ENCODE measurements at regions not wholly inside any gene's neighbourhood (a gene's known extent, or its start where the extent isn't known, plus 50 kb on each side); places are given as distances from the start of the nearest gene placed in this dataset.

DNA sequence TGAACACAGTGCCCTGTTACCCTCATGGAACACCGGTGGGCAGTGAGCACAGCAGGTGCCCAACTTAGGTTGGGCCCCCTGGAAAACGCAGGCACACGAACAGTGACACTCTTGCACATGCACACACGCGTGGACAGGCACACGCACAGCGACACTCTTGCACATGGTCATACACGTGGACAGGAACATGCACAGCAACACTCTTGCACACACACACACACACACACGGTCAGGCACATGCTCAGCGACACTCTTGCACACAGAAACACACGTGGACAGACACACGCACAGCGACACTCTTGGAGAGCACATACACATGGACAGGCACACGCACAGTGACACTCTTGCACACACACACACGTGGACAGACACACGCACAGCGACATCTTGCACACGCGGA lies 559.4 kb upstream of the ADAMTS16 start (continued):
- TF ChIP-seq, protein P1, sequence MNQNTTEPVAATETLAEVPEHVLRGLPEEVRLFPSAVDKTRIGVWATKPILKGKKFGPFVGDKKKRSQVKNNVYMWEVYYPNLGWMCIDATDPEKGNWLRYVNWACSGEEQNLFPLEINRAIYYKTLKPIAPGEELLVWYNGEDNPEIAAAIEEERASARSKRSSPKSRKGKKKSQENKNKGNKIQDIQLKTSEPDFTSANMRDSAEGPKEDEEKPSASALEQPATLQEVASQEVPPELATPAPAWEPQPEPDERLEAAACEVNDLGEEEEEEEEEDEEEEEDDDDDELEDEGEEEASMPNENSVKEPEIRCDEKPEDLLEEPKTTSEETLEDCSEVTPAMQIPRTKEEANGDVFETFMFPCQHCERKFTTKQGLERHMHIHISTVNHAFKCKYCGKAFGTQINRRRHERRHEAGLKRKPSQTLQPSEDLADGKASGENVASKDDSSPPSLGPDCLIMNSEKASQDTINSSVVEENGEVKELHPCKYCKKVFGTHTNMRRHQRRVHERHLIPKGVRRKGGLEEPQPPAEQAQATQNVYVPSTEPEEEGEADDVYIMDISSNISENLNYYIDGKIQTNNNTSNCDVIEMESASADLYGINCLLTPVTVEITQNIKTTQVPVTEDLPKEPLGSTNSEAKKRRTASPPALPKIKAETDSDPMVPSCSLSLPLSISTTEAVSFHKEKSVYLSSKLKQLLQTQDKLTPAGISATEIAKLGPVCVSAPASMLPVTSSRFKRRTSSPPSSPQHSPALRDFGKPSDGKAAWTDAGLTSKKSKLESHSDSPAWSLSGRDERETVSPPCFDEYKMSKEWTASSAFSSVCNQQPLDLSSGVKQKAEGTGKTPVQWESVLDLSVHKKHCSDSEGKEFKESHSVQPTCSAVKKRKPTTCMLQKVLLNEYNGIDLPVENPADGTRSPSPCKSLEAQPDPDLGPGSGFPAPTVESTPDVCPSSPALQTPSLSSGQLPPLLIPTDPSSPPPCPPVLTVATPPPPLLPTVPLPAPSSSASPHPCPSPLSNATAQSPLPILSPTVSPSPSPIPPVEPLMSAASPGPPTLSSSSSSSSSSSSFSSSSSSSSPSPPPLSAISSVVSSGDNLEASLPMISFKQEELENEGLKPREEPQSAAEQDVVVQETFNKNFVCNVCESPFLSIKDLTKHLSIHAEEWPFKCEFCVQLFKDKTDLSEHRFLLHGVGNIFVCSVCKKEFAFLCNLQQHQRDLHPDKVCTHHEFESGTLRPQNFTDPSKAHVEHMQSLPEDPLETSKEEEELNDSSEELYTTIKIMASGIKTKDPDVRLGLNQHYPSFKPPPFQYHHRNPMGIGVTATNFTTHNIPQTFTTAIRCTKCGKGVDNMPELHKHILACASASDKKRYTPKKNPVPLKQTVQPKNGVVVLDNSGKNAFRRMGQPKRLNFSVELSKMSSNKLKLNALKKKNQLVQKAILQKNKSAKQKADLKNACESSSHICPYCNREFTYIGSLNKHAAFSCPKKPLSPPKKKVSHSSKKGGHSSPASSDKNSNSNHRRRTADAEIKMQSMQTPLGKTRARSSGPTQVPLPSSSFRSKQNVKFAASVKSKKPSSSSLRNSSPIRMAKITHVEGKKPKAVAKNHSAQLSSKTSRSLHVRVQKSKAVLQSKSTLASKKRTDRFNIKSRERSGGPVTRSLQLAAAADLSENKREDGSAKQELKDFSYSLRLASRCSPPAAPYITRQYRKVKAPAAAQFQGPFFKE (tag by site-specific recombination; IDR thresholded peaks at IDR 0.05; ENCODE audit: borderline replicate concordance): no peak
- TF ChIP-seq ZFP69B (tag by site-specific recombination; IDR thresholded peaks at IDR 0.05): no peak

DNA sequence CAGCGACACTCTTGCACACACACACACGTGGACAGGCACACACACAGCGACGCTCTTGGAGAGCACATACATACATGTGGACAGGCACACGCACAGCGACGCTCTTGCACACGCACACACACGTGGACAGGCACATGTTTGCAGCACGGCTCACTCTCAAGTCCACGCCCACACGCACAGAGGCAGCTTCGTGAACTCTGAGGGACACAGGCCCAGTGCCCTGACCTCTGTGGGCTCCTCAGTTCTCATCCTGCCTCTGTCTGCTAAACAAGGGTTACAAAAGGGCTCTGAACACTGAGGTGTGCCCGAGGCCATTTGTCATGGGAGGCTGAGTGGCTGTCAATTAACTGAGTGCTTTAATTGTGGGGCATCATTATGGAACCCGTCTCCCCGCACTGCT lies 558.8 kb upstream of the ADAMTS16 start:
- Histone ChIP-seq H3K4me3 (ENCODE audit: low read depth, low read length) (no peak overlapping the region), H3K36me3 (ENCODE audit: control insufficient read depth in 2 of 2, insufficient read depth in 1 of 2, low read length in 2 of 2) (no peaks in the 10 kb centered on the region), H3K27ac (ENCODE audit: extremely low read depth, low read depth, low read length) (no peak overlapping the region), H3K4me1 (ENCODE audit: control insufficient read depth, insufficient read depth, low read length) (no peaks in the 10 kb centered on the region), H3K9me3 (ENCODE audit: control insufficient read depth, insufficient read depth, low read depth, low read length) (no peaks in the 10 kb centered on the region)
- TF ChIP-seq ZNF341 (tag by site-specific recombination; IDR thresholded peaks at IDR 0.05; ENCODE audit: low read depth) (no peak), SP3 (tag by site-specific recombination; IDR thresholded peaks at IDR 0.05) (no peak), ZNF114 (tag by site-specific recombination; IDR thresholded peaks at IDR 0.05) (no peak), ZNF37A (tag by site-specific recombination; IDR thresholded peaks at IDR 0.05) (no peak), ZNF423 (tag by site-specific recombination; IDR thresholded peaks at IDR 0.05) (no peak), WT1 (tag by site-specific recombination; IDR thresholded peaks at IDR 0.05) (no peak), GLIS1 (tag by site-specific recombination; IDR thresholded peaks at IDR 0.05) (no peak), BCL11A (tag by site-specific recombination; IDR thresholded peaks at IDR 0.05; ENCODE audit: low read depth) (no peak)
- TF ChIP-seq, protein P2, sequence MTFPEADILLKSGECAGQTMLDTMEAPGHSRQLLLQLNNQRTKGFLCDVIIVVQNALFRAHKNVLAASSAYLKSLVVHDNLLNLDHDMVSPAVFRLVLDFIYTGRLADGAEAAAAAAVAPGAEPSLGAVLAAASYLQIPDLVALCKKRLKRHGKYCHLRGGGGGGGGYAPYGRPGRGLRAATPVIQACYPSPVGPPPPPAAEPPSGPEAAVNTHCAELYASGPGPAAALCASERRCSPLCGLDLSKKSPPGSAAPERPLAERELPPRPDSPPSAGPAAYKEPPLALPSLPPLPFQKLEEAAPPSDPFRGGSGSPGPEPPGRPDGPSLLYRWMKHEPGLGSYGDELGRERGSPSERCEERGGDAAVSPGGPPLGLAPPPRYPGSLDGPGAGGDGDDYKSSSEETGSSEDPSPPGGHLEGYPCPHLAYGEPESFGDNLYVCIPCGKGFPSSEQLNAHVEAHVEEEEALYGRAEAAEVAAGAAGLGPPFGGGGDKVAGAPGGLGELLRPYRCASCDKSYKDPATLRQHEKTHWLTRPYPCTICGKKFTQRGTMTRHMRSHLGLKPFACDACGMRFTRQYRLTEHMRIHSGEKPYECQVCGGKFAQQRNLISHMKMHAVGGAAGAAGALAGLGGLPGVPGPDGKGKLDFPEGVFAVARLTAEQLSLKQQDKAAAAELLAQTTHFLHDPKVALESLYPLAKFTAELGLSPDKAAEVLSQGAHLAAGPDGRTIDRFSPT (tag by site-specific recombination; IDR thresholded peaks at IDR 0.05): no peak
- CTCF ChIA-PET: no interaction called here
- POLR2A ChIA-PET: no interaction called here

DNA sequence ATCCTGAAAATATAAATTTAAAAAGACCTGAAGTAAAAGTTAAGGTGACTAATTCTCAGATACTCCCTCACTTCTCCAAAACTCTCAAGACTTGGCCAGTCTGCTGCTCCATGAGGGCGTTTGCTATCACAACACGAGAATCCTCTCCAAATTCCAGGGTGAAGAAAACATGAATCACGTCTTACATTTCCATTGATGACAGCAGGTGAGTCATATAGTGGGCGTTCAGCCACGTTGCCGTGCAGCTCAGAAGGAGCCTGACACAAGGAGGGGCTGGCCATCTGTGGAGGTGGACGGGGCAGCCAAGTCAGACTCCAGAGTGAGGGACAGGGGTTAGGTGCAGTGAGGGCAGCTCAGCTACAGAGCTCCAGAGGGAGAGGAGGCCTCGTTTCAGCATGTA lies 555.1 kb upstream of the ADAMTS16 start:
- H3K4me3 ChIP-seq (ENCODE audit: low read depth, low read length): no peak overlapping the region
- ChIA-PET POLR2A (no interaction called here), CTCF (interaction anchor here (0.7 kb wide), 1 partner anchor 19 kb away, joined by 3 read pairs; no protein-coding TSS in a partner anchor)
- no peaks in the 10 kb centered on the region for H3K4me1 ChIP-seq (ENCODE audit: control insufficient read depth, insufficient read depth, low read length)
- TF ChIP-seq SETDB1 (IDR thresholded peaks at IDR 0.05; ENCODE audit: insufficient read length, low read length): no peak
- TF ChIP-seq ZNF112 (tag by site-specific recombination; IDR thresholded peaks at IDR 0.05): no peak
- TF ChIP-seq ZNF426 (tag by site-specific recombination; IDR thresholded peaks at IDR 0.05): no peak
- TF ChIP-seq ZBTB8A (tag by site-specific recombination; IDR thresholded peaks at IDR 0.05): no peak
- TF ChIP-seq, protein P3, sequence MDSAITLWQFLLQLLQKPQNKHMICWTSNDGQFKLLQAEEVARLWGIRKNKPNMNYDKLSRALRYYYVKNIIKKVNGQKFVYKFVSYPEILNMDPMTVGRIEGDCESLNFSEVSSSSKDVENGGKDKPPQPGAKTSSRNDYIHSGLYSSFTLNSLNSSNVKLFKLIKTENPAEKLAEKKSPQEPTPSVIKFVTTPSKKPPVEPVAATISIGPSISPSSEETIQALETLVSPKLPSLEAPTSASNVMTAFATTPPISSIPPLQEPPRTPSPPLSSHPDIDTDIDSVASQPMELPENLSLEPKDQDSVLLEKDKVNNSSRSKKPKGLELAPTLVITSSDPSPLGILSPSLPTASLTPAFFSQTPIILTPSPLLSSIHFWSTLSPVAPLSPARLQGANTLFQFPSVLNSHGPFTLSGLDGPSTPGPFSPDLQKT (IDR thresholded peaks at IDR 0.05; ENCODE audit: borderline replicate concordance, low read depth, low read length): no peak
- no peak for TF ChIP-seq ZNF629 (tag by site-specific recombination; IDR thresholded peaks at IDR 0.05)
- no peak for TF ChIP-seq ZNF350 (tag by site-specific recombination; IDR thresholded peaks at IDR 0.05)
- no peak for TF ChIP-seq ZNF624 (tag by site-specific recombination; IDR thresholded peaks at IDR 0.05)
- TF ChIP-seq ZNF19 (tag by site-specific recombination; IDR thresholded peaks at IDR 0.05; ENCODE audit: low read depth): no peak
- no peak for TF ChIP-seq ZFP69B (tag by site-specific recombination; IDR thresholded peaks at IDR 0.05)
- no peak for TF ChIP-seq ZNF169 (tag by site-specific recombination; IDR thresholded peaks at IDR 0.05)
- TF ChIP-seq, protein P4, sequence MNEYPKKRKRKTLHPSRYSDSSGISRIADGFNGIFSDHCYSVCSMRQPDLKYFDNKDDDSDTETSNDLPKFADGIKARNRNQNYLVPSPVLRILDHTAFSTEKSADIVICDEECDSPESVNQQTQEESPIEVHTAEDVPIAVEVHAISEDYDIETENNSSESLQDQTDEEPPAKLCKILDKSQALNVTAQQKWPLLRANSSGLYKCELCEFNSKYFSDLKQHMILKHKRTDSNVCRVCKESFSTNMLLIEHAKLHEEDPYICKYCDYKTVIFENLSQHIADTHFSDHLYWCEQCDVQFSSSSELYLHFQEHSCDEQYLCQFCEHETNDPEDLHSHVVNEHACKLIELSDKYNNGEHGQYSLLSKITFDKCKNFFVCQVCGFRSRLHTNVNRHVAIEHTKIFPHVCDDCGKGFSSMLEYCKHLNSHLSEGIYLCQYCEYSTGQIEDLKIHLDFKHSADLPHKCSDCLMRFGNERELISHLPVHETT (tag by site-specific recombination; IDR thresholded peaks at IDR 0.05): no peak
- TF ChIP-seq ZBTB48 (tag by site-specific recombination; IDR thresholded peaks at IDR 0.05): no peak
- TF ChIP-seq ZNF473 (tag by site-specific recombination; IDR thresholded peaks at IDR 0.05): no peak
- TF ChIP-seq SCRT1 (tag by site-specific recombination; IDR thresholded peaks at IDR 0.05; ENCODE audit: borderline replicate concordance): no peak
- TF ChIP-seq ZNF391 (tag by site-specific recombination; IDR thresholded peaks at IDR 0.05; ENCODE audit: borderline replicate concordance, low read depth): no peak
- H3K27ac ChIP-seq (ENCODE audit: extremely low read depth, low read depth, low read length): no peak overlapping the region
- no peaks in the 10 kb centered on the region for H3K9me3 ChIP-seq (ENCODE audit: control insufficient read depth, insufficient read depth, low read depth, low read length)
- no peaks in the 10 kb centered on the region for H3K36me3 ChIP-seq (ENCODE audit: control insufficient read depth in 2 of 2, insufficient read depth in 1 of 2, low read length in 2 of 2)
